GM12878 (cell line): ENCODE measurements at regions not wholly inside any gene's neighbourhood (a gene's known extent, or its start where the extent isn't known, plus 50 kb on each side); places are given as distances from the start of the nearest gene placed in this dataset.

Experiments used
- ATAC-seq: fragments of 200-7000 bp; cut with Tn5 transposase; 3 replicates; pipeline ENCODE4 v1.9.1; 2020; ENCODE audit warnings: mild to moderate bottlenecking, moderate library complexity
- BruUV-seq: library from RNA; stranded (reverse); fragments of 400-500 nt; replicated peaks from 2 replicates; lab custom pipeline; 2021; lab: Mats Ljungman, UMichigan
- CTCF ChIA-PET: fragments of 300-600 bp; sonication (Branson Sonifier 250); formaldehyde crosslinking; extraction: SDS; loops from one replicate; lab custom pipeline; 2021; ENCODE audit warnings: inconsistent platforms; lab: Yijun Ruan, JAX
- POLR2A ChIA-PET: fragments of 350-600 bp; formaldehyde crosslinking; extraction: SDS; loops from one replicate; lab custom pipeline; 2021; ENCODE audit warnings: inconsistent platforms; lab: Charles Lee
- RAD21 ChIA-PET: fragments of 300-600 bp; sonication (Branson Sonifier 250); formaldehyde crosslinking; loops from one replicate; lab custom pipeline; 2023; ENCODE audit warnings: antibody characterized with exemption; ENCODE audit not compliant: unreplicated experiment; lab: Charles Lee
- SMC1A ChIA-PET: fragments of 300-600 bp; sonication (Branson Sonifier 250); formaldehyde crosslinking; loops from one replicate; lab custom pipeline; 2023; ENCODE audit not compliant: unreplicated experiment, uncharacterized antibody; lab: Charles Lee
- DNase-seq: peaks from one replicate; pipeline ENCODE4 v3.0.0-alpha.2; 2011; ENCODE audit warnings: low read depth, low spot score
- FAIRE-seq: peaks from 3 replicates; lab custom pipeline; 2011; peaks lifted over from hg19 to GRCh38; lab: Jason Lieb, UNC
- H2AFZ ChIP-seq: 2 replicates; pipeline ENCODE4 v1.6.0; 2011; ENCODE audit warnings: low read depth, low read length, control low read depth; ENCODE audit not compliant: control insufficient read depth
- H3K27ac ChIP-seq: 2 replicates; pipeline ENCODE4 v1.5.1; 2011; ENCODE audit warnings: control low read depth; ENCODE audit not compliant: control insufficient read depth, insufficient read depth
- H3K27me3 ChIP-seq, 2 experiments: replicated peaks in 1 of 2; 2 replicates each; pipeline versions ENCODE4 v1.6.0 to v1.6.1; 2011; ENCODE audit warnings: low read length in 1 of 2; ENCODE audit not compliant: control insufficient read depth in 2 of 2, insufficient read depth in 2 of 2
- H3K36me3 ChIP-seq, 2 experiments: 2 replicates each; pipeline ENCODE4 v1.5.1; 2011; ENCODE audit warnings: low read length in 1 of 2; ENCODE audit not compliant: control insufficient read depth in 2 of 2, insufficient read depth in 2 of 2
- H3K4me1 ChIP-seq: 2 replicates; pipeline ENCODE4 v1.6.1; 2011; ENCODE audit warnings: mild to moderate bottlenecking, low read length, moderate library complexity, mixed read lengths; ENCODE audit not compliant: control insufficient read depth, insufficient read depth
- H3K4me2 ChIP-seq: 2 replicates; pipeline ENCODE4 v1.6.0; 2011; ENCODE audit warnings: control low read depth; ENCODE audit not compliant: control insufficient read depth, insufficient read depth
- H3K4me3 ChIP-seq: fragments of 200-600 bp; sonication (generic); 2 replicates; pipeline ENCODE4 v1.5.1; 2016
- H3K79me2 ChIP-seq: 2 replicates; pipeline ENCODE4 v1.6.0; 2011; ENCODE audit warnings: low read length; ENCODE audit not compliant: control insufficient read depth, insufficient read depth
- H3K9ac ChIP-seq: 2 replicates; pipeline ENCODE4 v1.8.0; 2011; ENCODE audit warnings: low read length, control low read depth, mixed read lengths; ENCODE audit not compliant: control insufficient read depth, insufficient read depth
- H3K9me3 ChIP-seq: replicated peaks from 3 replicates; pipeline ENCODE4 v1.5.1; 2011; ENCODE audit warnings: mild to moderate bottlenecking, low read length; ENCODE audit not compliant: control insufficient read depth, insufficient read depth
- H4K20me1 ChIP-seq: 2 replicates; pipeline ENCODE4 v1.6.0; 2011; ENCODE audit not compliant: control insufficient read depth, insufficient read depth
- BHLHE40 ChIP-seq, 2 experiments: fragments of 450-650 bp in 1 of 2; IDR thresholded peaks; 2 replicates each; pipeline ENCODE4 v1.6.1; 2011 to 2017; ENCODE audit warnings: low read depth in 2 of 2, borderline replicate concordance in 1 of 2, improper control_type of control experiment in 1 of 2, low read length in 1 of 2, mild to moderate bottlenecking in 1 of 2
- CHD1 ChIP-seq: IDR thresholded peaks from 2 replicates; pipeline ENCODE4 v1.6.1; 2012; ENCODE audit warnings: low read depth, low read length, improper control_type of control experiment
- E4F1 ChIP-seq: fragments of 450-650 bp; IDR thresholded peaks from 2 replicates; pipeline ENCODE4 v1.6.1; 2018; ENCODE audit warnings: borderline replicate concordance, mild to moderate bottlenecking; ENCODE audit not compliant: partially characterized antibody
- ETV6 ChIP-seq, 2 experiments: fragments of 450-650 bp in 1 of 2; IDR thresholded peaks in 1 of 2; conservative IDR thresholded peaks in 1 of 2; 2 replicates each; pipeline ENCODE4 v1.6.1; 2014; ENCODE audit warnings: antibody characterized with exemption in 1 of 2, borderline replicate concordance in 1 of 2, low read depth in 1 of 2, mild to moderate bottlenecking in 1 of 2, moderate library complexity in 1 of 2
- HDAC6 ChIP-seq: fragments of 200-600 bp; sonication (generic); IDR thresholded peaks from one replicate; pipeline ENCODE4 v1.8.0; 2017; ENCODE audit warnings: antibody characterized with exemption; ENCODE audit not compliant: unreplicated experiment
- IRF5 ChIP-seq: fragments of 450-650 bp; IDR thresholded peaks from 2 replicates; pipeline ENCODE4 v1.6.1; 2017; ENCODE audit warnings: borderline replicate concordance
- JUND ChIP-seq: IDR thresholded peaks from 2 replicates; pipeline ENCODE4 v1.6.1; 2012; ENCODE audit warnings: low read depth, mild to moderate bottlenecking, low read length, improper control_type of control experiment, moderate library complexity
- MTA3 ChIP-seq: IDR thresholded peaks from 2 replicates; pipeline ENCODE4 v1.6.1; 2012; ENCODE audit warnings: low read length, inconsistent platforms, borderline replicate concordance
- MYB ChIP-seq: fragments of 150-350 bp; IDR thresholded peaks from 2 replicates; pipeline ENCODE4 v1.6.1; 2014; ENCODE audit warnings: mild to moderate bottlenecking, low read depth, low read length, borderline replicate concordance
- NFYA ChIP-seq: IDR thresholded peaks from 2 replicates; pipeline ENCODE4 v1.6.1; 2011; ENCODE audit warnings: low read depth, mild to moderate bottlenecking, low read length, improper control_type of control experiment, borderline replicate concordance
- NR2C2 ChIP-seq: IDR thresholded peaks from 2 replicates; pipeline ENCODE4 v1.6.1; 2011; ENCODE audit warnings: borderline replicate concordance, low read depth; ENCODE audit not compliant: control insufficient read depth, insufficient read length
- POLR2A ChIP-seq: IDR thresholded peaks from 2 replicates; pipeline ENCODE4 v1.6.1; 2011; ENCODE audit warnings: low read depth, mild to moderate bottlenecking, low read length
- SPI1 ChIP-seq: IDR thresholded peaks from 2 replicates; pipeline ENCODE4 v1.6.1; 2011; ENCODE audit warnings: low read depth, mild to moderate bottlenecking, low read length, moderate library complexity, borderline replicate concordance; ENCODE audit not compliant: insufficient read depth
- TAF1 ChIP-seq: IDR thresholded peaks from 2 replicates; pipeline ENCODE4 v1.6.1; 2011; ENCODE audit warnings: mild to moderate bottlenecking, low read depth, low read length, borderline replicate concordance
- TCF3 ChIP-seq: IDR thresholded peaks from 2 replicates; pipeline ENCODE4 v1.6.1; 2012; ENCODE audit warnings: low read depth, mild to moderate bottlenecking, low read length, borderline replicate concordance; ENCODE audit not compliant: insufficient read depth
- YBX1 ChIP-seq: fragments of 450-650 bp; IDR thresholded peaks from 2 replicates; pipeline ENCODE4 v1.6.1; 2016; ENCODE audit warnings: antibody characterized with exemption
- ZBED1 ChIP-seq: IDR thresholded peaks from 2 replicates; pipeline ENCODE4 v1.6.1; 2016; ENCODE audit warnings: borderline replicate concordance
- WGBS: methylation state at CpG from one replicate; pipeline ENCODE4 v1.1.6; 2016; ENCODE audit warnings: low lambda C conversion rate; ENCODE audit not compliant: insufficient replicate concordance, insufficient coverage; ENCODE audit errors: missing lambda C conversion rate; 5-methylcytosine and 5-hydroxymethylcytosine counted together
- in situ Hi-C: fragments of 300-500 bp; cut with MboI; formaldehyde crosslinking; loops from 9 replicates; pipeline ENCODE4 v1.14.3; 2018; ENCODE audit warnings: mixed read lengths
- intact Hi-C: fragments of 100-400 bp; cut with micrococcal nuclease; formaldehyde crosslinking; loops from one replicate; pipeline ENCODE4 v1.14.2; 2022; ENCODE audit not compliant: unreplicated experiment

- in situ Hi-C loops = no loop called here
- Histone ChIP-seq H3K36me3 (no peaks in the 10 kb centered on the region), H2AFZ (no peak overlapping the region), H3K4me3 (no peak overlapping the region), H3K9ac (no peak overlapping the region), H3K9me3 (no peaks in the 10 kb centered on the region), H3K4me2 (no peak overlapping the region), H3K27ac (no peak overlapping the region), H3K27me3 (no peaks in the 10 kb centered on the region; a peak in 1 of 4 replicates), H3K4me1 (no peaks in the 10 kb centered on the region), H4K20me1 (no peaks in the 10 kb centered on the region), H3K79me2 (no peaks in the 10 kb centered on the region)
- BruUV-seq = no TSS peak
- POLR2A ChIA-PET = no interaction called here
- ATAC-seq (no peak), FAIRE-seq (no peak), DNase-seq (no peak)
- SMC1A ChIA-PET = no interaction called here
- RAD21 ChIA-PET = no interaction called here
- TF ChIP-seq YBX1 (no peak), TCF3 (no peak), SPI1 (no peak), NR2C2 (no peak), E4F1 (no peak), IRF5 (no peak), MTA3 (no peak), TAF1 (no peak), HDAC6 (no peak), CHD1 (no peak), NFYA (no peak), JUND (no peak), ZBED1 (no peak), BHLHE40 (IDR thresholded peaks at IDR 0.05; ENCODE audit: borderline replicate concordance in 1 of 2, low read depth in 2 of 2, low read length in 1 of 2) (no peak), POLR2A (no peak), ETV6 (conservative IDR thresholded peaks at IDR 0.05 in 1 of 2, IDR thresholded peaks at IDR 0.05 in 1 of 2; ENCODE audit: borderline replicate concordance in 1 of 2, low read depth in 1 of 2) (no peak), MYB (no peak)
- CTCF ChIA-PET = no interaction called here
- WGBS = 22% methylated on average over 10 of the region's 10 CpGs
- intact Hi-C loops = no loop called here
Measured at GRCh38 chr11:134888821-134889220, 476.8 kb upstream of the B3GAT1 start.
